ENCODE measurements at regions not wholly inside any gene's neighbourhood (a gene's known extent, or its start where the extent isn't known, plus 50 kb on each side); places are given as distances from the start of the nearest gene placed in this dataset.

GRCh38 chr5:126716861-126717260 is 60.1 kb upstream of the LMNB1 start:
- Histone ChIP-seq H3K14ac (ENCODE audit: insufficient read depth, low read length) (no peak overlapping the region), H3K23ac (ENCODE audit: insufficient read length, low read depth, low read length) (no peak overlapping the region), H2BK120ac (ENCODE audit: low read depth, low read length, poor library complexity, severe bottlenecking) (no peak overlapping the region), H2AFZ (ENCODE audit: low read length) (no peak overlapping the region), H3K4me1 (ENCODE audit: insufficient read depth, low read length) (peaks cover 8% of the 10 kb centered on the region; the same call in 1 of the 2 replicates), H3T11ph (ENCODE audit: low read length) (no peak overlapping the region), H2BK5ac (ENCODE audit: insufficient read length, low read length) (no peak overlapping the region), H3K56ac (ENCODE audit: insufficient read length, low read depth, low read length) (no peak overlapping the region), H3K79me1 (ENCODE audit: insufficient read depth, low read depth, low read length, poor library complexity, severe bottlenecking) (no peaks in the 10 kb centered on the region), H3K18ac (ENCODE audit: insufficient read length, low read depth, low read length) (no peak overlapping the region), H3K79me2 (ENCODE audit: insufficient read depth, low read length) (no peaks in the 10 kb centered on the region), H3K23me2 (ENCODE audit: insufficient read length, low read depth, low read length, poor library complexity, severe bottlenecking) (no peaks in the 10 kb centered on the region), H4K91ac (ENCODE audit: insufficient read length, low read depth, low read length) (no peak overlapping the region), H4K8ac (replicated peaks; ENCODE audit: insufficient read length, low read depth, low read length) (no peak overlapping the region), H4K5ac (ENCODE audit: insufficient read length, low read depth, low read length) (no peak overlapping the region), H3K9ac (ENCODE audit: extremely low read depth, insufficient read length, low read length) (no peak overlapping the region), H3K4me2 (ENCODE audit: insufficient read depth, insufficient read length, low read length) (no peak overlapping the region), H2BK15ac (ENCODE audit: low read depth, low read length) (no peak overlapping the region), H2BK12ac (ENCODE audit: insufficient read length, low read depth, low read length) (no peak overlapping the region), H4K20me1 (ENCODE audit: control insufficient read depth, insufficient read depth, insufficient read length) (no peaks in the 10 kb centered on the region), H2BK20ac (ENCODE audit: low read depth, low read length, poor library complexity, severe bottlenecking) (no peak overlapping the region), H3K27ac (ENCODE audit: insufficient read length, low read depth, low read length) (no peak overlapping the region), H3K4ac (ENCODE audit: low read depth, low read length) (no peak overlapping the region), H3K27me3 (ENCODE audit: insufficient read depth, low read length) (no peaks in the 10 kb centered on the region), H3K9me3 (ENCODE audit: control insufficient read depth, low read depth, low read length) (no peaks in the 10 kb centered on the region), H2AK5ac (ENCODE audit: insufficient read length, low read length) (no peak overlapping the region)
- Mint-ChIP-seq H3K4me3 (no peak overlapping the region), H3K36me3 (ENCODE audit: insufficient read depth in 1 of 3, low read depth in 3 of 3) (no peaks in the 10 kb centered on the region), H3K27ac (no peak overlapping the region), H3K4me1 (peaks cover 10 to 12% of the 10 kb centered on the region in 2 experiments), H3K9me3 (no peaks in the 10 kb centered on the region; a peak in 1 of 5 replicates), H3K27me3 (ENCODE audit: low read depth) (no peaks in the 10 kb centered on the region; the same call in 1 of the 2 replicates)
- no CpG with 5 or more reads among the region's 10 CpGs for WGBS (ENCODE audit: extremely low coverage, insufficient read length, low lambda C conversion rate)
- TF ChIP-seq, protein P1, sequence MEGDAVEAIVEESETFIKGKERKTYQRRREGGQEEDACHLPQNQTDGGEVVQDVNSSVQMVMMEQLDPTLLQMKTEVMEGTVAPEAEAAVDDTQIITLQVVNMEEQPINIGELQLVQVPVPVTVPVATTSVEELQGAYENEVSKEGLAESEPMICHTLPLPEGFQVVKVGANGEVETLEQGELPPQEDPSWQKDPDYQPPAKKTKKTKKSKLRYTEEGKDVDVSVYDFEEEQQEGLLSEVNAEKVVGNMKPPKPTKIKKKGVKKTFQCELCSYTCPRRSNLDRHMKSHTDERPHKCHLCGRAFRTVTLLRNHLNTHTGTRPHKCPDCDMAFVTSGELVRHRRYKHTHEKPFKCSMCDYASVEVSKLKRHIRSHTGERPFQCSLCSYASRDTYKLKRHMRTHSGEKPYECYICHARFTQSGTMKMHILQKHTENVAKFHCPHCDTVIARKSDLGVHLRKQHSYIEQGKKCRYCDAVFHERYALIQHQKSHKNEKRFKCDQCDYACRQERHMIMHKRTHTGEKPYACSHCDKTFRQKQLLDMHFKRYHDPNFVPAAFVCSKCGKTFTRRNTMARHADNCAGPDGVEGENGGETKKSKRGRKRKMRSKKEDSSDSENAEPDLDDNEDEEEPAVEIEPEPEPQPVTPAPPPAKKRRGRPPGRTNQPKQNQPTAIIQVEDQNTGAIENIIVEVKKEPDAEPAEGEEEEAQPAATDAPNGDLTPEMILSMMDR (conservative IDR thresholded peaks at IDR 0.05) = no peak
- DNase-seq = no peak
